SK-N-SH (cell line): ENCODE measurements at regions not wholly inside any gene's neighbourhood (a gene's known extent, or its start where the extent isn't known, plus 50 kb on each side); places are given as distances from the start of the nearest gene placed in this dataset.
A peak's percentile ranks its signal among the peaks of the same experiment; 100 is the strongest.

Experiments
- CTCF ChIA-PET: fragments of 300-600, 350-600 bp; formaldehyde crosslinking; extraction: SDS; loops from one replicate; lab custom pipeline; 2021; lab: Yijun Ruan, JAX
- POLR2A ChIA-PET: fragments of 350-600 bp; sonication (Branson Sonifier 250); formaldehyde crosslinking; extraction: SDS; loops from one replicate; lab custom pipeline; 2020; ENCODE audit warnings: antibody characterized with exemption, inconsistent platforms; lab: Yijun Ruan, JAX
- DNase-seq: peaks from one replicate; pipeline ENCODE4 v3.0.0; 2012
- H2AFZ ChIP-seq: fragments of 200-600 bp; sonication (generic); 2 replicates; pipeline ENCODE4 v1.8.1; 2016; ENCODE audit warnings: antibody characterized with exemption, mild to moderate bottlenecking, low read depth
- H3F3A ChIP-seq: fragments of 200-600 bp; sonication (generic); replicated peaks from 2 replicates; pipeline ENCODE3; 2016; ENCODE audit warnings: antibody characterized with exemption, mild to moderate bottlenecking; ENCODE audit not compliant: insufficient read depth
- H3K27ac ChIP-seq, 2 experiments: fragments of 200-500 bp in 1 of 2; fragments of 200-600 bp in 1 of 2; sonication (Bioruptor generic) in 1 of 2; sonication (generic), shearing (Covaris generic) in 1 of 2; 2 replicates each; pipeline versions ENCODE4 v1.5.1 to v1.6.1; 2014 to 2016; ENCODE audit warnings: low read depth in 2 of 2, inconsistent platforms in 1 of 2, low read length in 1 of 2, mild to moderate bottlenecking in 1 of 2, mixed read lengths in 1 of 2
- H3K27me3 ChIP-seq: fragments of 200-600 bp; sonication (generic), shearing (Covaris generic); 2 replicates; pipeline ENCODE4 v1.6.1; 2016; ENCODE audit warnings: mixed run types; ENCODE audit not compliant: insufficient read depth
- H3K36me3 ChIP-seq, 2 experiments: fragments of 200-500 bp in 1 of 2; fragments of 200-600 bp in 1 of 2; sonication (Bioruptor generic) in 1 of 2; sonication (generic) in 1 of 2; replicated peaks in 1 of 2; 2 replicates each; pipeline versions ENCODE3 to v1.5.1; 2014 to 2016; ENCODE audit warnings: low read length in 1 of 2, mild to moderate bottlenecking in 1 of 2; ENCODE audit not compliant: insufficient read depth in 2 of 2, control insufficient read depth in 1 of 2
- H3K4me1 ChIP-seq, 2 experiments: fragments of 200-500 bp in 1 of 2; fragments of 200-600 bp in 1 of 2; sonication (Bioruptor generic) in 1 of 2; sonication (generic), shearing (Covaris generic) in 1 of 2; 2 replicates each; pipeline versions ENCODE4 v1.5.1 to v1.6.1; 2014 to 2016; ENCODE audit warnings: low read depth in 1 of 2, low read length in 1 of 2, mixed run types in 1 of 2; ENCODE audit not compliant: insufficient read depth in 2 of 2, control insufficient read depth in 1 of 2
- H3K4me2 ChIP-seq: fragments of 200-600 bp; sonication (generic), shearing (Covaris generic); 2 replicates; pipeline ENCODE4 v1.6.1; 2017; ENCODE audit warnings: mixed run types
- H3K4me3 ChIP-seq, 2 experiments: fragments of 200-500 bp in 1 of 2; fragments of 200-600 bp in 1 of 2; sonication (Bioruptor generic) in 1 of 2; sonication (generic), shearing (Covaris generic) in 1 of 2; 2 replicates each; pipeline versions ENCODE4 v1.5.1 to v1.8.1; 2014 to 2016; ENCODE audit warnings: low read depth in 2 of 2, inconsistent platforms in 1 of 2, low read length in 1 of 2, mild to moderate bottlenecking in 1 of 2, mixed read lengths in 1 of 2, moderate library complexity in 1 of 2
- H3K79me2 ChIP-seq: fragments of 200-600 bp; sonication (generic); 2 replicates; pipeline ENCODE4 v1.8.1; 2017; ENCODE audit warnings: mild to moderate bottlenecking; ENCODE audit not compliant: insufficient read depth
- H3K9ac ChIP-seq: fragments of 200-600 bp; sonication (generic); 2 replicates; pipeline ENCODE4 v1.6.1; 2017; ENCODE audit warnings: mixed run types
- H3K9me2 ChIP-seq: fragments of 200-600 bp; sonication (generic); 2 replicates; pipeline ENCODE4 v1.6.1; 2017; ENCODE audit warnings: mixed run types
- H3K9me3 ChIP-seq: fragments of 200-600 bp; sonication (generic); 2 replicates; pipeline ENCODE4 v1.6.1; 2017; ENCODE audit warnings: mixed run types, mild to moderate bottlenecking, moderate library complexity
- H4K20me1 ChIP-seq: fragments of 200-600 bp; sonication (generic); 2 replicates; pipeline ENCODE4 v1.6.1; 2017; ENCODE audit warnings: mild to moderate bottlenecking, mixed run types; ENCODE audit not compliant: insufficient read depth
- CTCF ChIP-seq: fragments of 200-600 bp; sonication (generic); IDR thresholded peaks from 2 replicates; pipeline ENCODE4 v1.6.1; 2017; ENCODE audit warnings: antibody characterized with exemption, mild to moderate bottlenecking, moderate library complexity
- FOSL2 ChIP-seq: IDR thresholded peaks from 2 replicates; pipeline ENCODE4 v1.4.0; 2012; ENCODE audit warnings: low read depth, mild to moderate bottlenecking, moderate library complexity, borderline replicate concordance
- FOXJ3 ChIP-seq: sonication (generic); formaldehyde crosslinking; IDR thresholded peaks from 2 replicates; pipeline ENCODE4 v1.5.1; 2020; ENCODE audit warnings: mild to moderate bottlenecking, missing genetic modification reagents
- FOXM1 ChIP-seq: IDR thresholded peaks from 2 replicates; pipeline ENCODE4 v1.4.0; 2012; ENCODE audit warnings: low read depth, mild to moderate bottlenecking
- GABPA ChIP-seq: IDR thresholded peaks from 2 replicates; pipeline ENCODE4 v1.4.0; 2012; ENCODE audit warnings: low read depth, mild to moderate bottlenecking
- JUND ChIP-seq: IDR thresholded peaks from 2 replicates; pipeline ENCODE4 v1.4.0; 2012
- NFIC ChIP-seq: IDR thresholded peaks from 2 replicates; pipeline ENCODE4 v1.4.0; 2012; ENCODE audit warnings: borderline replicate concordance
- RAD21 ChIP-seq: IDR thresholded peaks from 2 replicates; pipeline ENCODE4 v1.6.1; 2012; ENCODE audit warnings: mild to moderate bottlenecking, low read length
- RCOR1 ChIP-seq: fragments of 150-350 bp; IDR thresholded peaks from 2 replicates; pipeline ENCODE4 v1.6.1; 2017; ENCODE audit warnings: antibody characterized with exemption, low read length
- TAF1 ChIP-seq: IDR thresholded peaks from 2 replicates; pipeline ENCODE4 v1.6.1; 2012; ENCODE audit warnings: low read depth, mild to moderate bottlenecking, low read length, moderate library complexity, borderline replicate concordance
- TCF12 ChIP-seq: IDR thresholded peaks from 2 replicates; pipeline ENCODE4 v1.4.0; 2012
- TEAD4 ChIP-seq: IDR thresholded peaks from 2 replicates; pipeline ENCODE4 v1.4.0; 2012; ENCODE audit warnings: mild to moderate bottlenecking, borderline replicate concordance; ENCODE audit not compliant: insufficient read depth
- USF1 ChIP-seq: IDR thresholded peaks from 2 replicates; pipeline ENCODE4 v1.4.0; 2012; ENCODE audit warnings: low read depth, borderline replicate concordance
- YY1 ChIP-seq: IDR thresholded peaks from 2 replicates; pipeline ENCODE4 v1.4.0; 2012; ENCODE audit warnings: low read depth, mild to moderate bottlenecking
- WGBS: methylation state at CpG from one replicate; pipeline ENCODE4 v1.1.6; 2017; ENCODE audit warnings: low lambda C conversion rate; 5-methylcytosine and 5-hydroxymethylcytosine counted together
- TF ChIP-seq, protein P1 (sequence below): IDR thresholded peaks from 2 replicates; pipeline ENCODE4; 2012
- TF ChIP-seq, protein P2 (sequence below): fragments of 150-350 bp; IDR thresholded peaks from 2 replicates; pipeline ENCODE4 v1.6.1; 2016; ENCODE audit warnings: mild to moderate bottlenecking, low read depth, low read length

DNA sequence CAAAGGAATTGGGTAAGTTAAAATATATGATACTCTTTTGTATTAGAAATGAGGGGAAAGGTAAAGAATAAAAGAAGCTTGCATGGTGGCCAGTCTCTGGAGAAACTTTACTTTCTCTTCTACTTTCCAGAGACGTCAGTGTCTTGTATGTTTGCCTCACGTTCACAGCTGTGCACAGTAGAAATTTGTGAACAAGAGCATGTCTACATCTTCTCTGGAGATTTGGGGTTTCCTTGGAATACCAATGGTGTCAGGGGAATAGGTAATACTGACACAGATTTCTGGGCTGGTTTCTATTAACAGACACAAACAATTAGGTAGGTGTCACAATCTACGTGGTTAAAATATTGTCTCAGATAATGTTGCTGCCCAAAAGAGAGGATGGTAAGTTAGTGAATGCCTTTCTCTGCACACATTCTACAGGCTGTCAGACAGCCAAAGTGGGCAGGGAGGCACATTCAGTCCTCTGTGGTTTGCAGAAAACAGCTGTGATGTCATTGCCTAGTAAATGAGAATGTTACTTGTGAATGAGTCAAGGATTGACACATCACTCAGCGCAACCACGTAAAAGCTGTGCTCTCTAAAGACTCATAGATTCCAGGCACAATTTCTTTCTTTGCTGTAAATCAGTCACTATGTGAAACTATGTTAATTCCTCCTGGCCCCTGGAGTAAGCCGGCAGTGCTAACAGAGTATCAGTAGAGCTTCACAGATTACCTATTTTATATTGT lies 397.1 kb downstream of the MAN2A1 start:
- POLR2A ChIA-PET: no interaction called here
- no peaks in the 10 kb centered on the region for H4K20me1 ChIP-seq
- H3K79me2 ChIP-seq: no peaks in the 10 kb centered on the region
- no peak overlapping the region for H3K9ac ChIP-seq
- no peaks in the 10 kb centered on the region for H3K36me3 ChIP-seq
- H3K4me3 ChIP-seq: no peak overlapping the region
- no peak overlapping the region for H2AFZ ChIP-seq
- 51% methylated on average over 6 of the region's 6 CpGs for WGBS
- no peak for DNase-seq
- H3K9me3 ChIP-seq: no peaks in the 10 kb centered on the region
- CTCF ChIA-PET: no interaction called here
- peak; percentile 45; the same call in 1 of the 2 replicates for TF ChIP-seq TCF12
- TF ChIP-seq NFIC: 0 out of 2 replicates have a peak, but pooled peaks have one; percentile 16
- peak; percentile 57; the same call in 1 of the 2 replicates for TF ChIP-seq FOSL2
- TF ChIP-seq, protein P1, sequence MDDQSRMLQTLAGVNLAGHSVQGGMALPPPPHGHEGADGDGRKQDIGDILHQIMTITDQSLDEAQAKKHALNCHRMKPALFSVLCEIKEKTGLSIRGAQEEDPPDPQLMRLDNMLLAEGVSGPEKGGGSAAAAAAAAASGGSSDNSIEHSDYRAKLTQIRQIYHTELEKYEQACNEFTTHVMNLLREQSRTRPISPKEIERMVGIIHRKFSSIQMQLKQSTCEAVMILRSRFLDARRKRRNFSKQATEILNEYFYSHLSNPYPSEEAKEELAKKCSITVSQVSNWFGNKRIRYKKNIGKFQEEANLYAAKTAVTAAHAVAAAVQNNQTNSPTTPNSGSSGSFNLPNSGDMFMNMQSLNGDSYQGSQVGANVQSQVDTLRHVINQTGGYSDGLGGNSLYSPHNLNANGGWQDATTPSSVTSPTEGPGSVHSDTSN: peak; percentile 34; the same call in 1 of the 2 replicates
- no peak for TF ChIP-seq FOXJ3 (CRISPR knock-in tag)
- no peak for TF ChIP-seq USF1
- no peak; the same call in 1 of the 2 replicates for TF ChIP-seq JUND
- no peaks in the 10 kb centered on the region for H3F3A ChIP-seq
- H3K4me1 ChIP-seq: no peaks in the 10 kb centered on the region
- H3K9me2 ChIP-seq: no peaks in the 10 kb centered on the region
- no peak overlapping the region for H3K27ac ChIP-seq
- no peaks in the 10 kb centered on the region for H3K27me3 ChIP-seq
- H3K4me2 ChIP-seq: no peak overlapping the region

DNA sequence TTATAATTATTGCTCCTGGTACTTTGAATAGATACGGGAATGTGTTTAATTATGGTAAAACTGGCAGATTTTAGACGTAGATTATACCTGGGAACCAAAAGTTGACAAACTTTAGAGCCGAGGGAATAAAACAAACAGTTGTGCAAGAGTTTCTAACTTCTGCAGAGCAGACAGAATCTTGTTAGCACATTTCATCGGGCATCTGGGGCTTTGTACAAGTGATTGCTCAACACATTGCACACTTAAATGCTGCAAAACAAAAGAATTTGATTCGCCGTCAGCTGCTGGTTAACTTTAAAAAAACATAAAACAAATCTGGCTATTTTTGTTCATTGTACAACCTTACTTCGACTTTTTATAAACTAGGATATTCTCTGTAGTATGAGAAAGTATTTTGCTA lies 398.1 kb downstream of the MAN2A1 start:
- TF ChIP-seq TAF1 (no peak), CTCF (no peak), RAD21 (no peak), TEAD4 (no peak), RCOR1 (no peak), YY1 (no peak), FOXM1 (no peak), GABPA (no peak)
- TF ChIP-seq, protein P2, sequence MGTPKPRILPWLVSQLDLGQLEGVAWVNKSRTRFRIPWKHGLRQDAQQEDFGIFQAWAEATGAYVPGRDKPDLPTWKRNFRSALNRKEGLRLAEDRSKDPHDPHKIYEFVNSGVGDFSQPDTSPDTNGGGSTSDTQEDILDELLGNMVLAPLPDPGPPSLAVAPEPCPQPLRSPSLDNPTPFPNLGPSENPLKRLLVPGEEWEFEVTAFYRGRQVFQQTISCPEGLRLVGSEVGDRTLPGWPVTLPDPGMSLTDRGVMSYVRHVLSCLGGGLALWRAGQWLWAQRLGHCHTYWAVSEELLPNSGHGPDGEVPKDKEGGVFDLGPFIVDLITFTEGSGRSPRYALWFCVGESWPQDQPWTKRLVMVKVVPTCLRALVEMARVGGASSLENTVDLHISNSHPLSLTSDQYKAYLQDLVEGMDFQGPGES: no peak
- Histone ChIP-seq H3K79me2 (no peaks in the 10 kb centered on the region), H4K20me1 (no peaks in the 10 kb centered on the region), H3K27ac (no peak overlapping the region), H3K9ac (no peak overlapping the region), H3K9me2 (no peaks in the 10 kb centered on the region), H3K4me2 (no peak overlapping the region), H2AFZ (no peak overlapping the region), H3K36me3 (no peaks in the 10 kb centered on the region), H3K4me3 (no peak overlapping the region), H3F3A (no peaks in the 10 kb centered on the region), H3K27me3 (no peaks in the 10 kb centered on the region), H3K4me1 (no peaks in the 10 kb centered on the region), H3K9me3 (no peaks in the 10 kb centered on the region)
- ChIA-PET POLR2A (no interaction called here), CTCF (no interaction called here)
- no peak for DNase-seq
- WGBS: 77% methylated on average over 7 of the region's 7 CpGs
